ENCODE measurements at regions not wholly inside any gene's neighbourhood (a gene's known extent, or its start where the extent isn't known, plus 50 kb on each side); places are given as distances from the start of the nearest gene placed in this dataset.

- no peak for TF ChIP-seq TCF7L2 (IDR thresholded peaks at IDR 0.05; ENCODE audit: low read depth, low read length)
- TF ChIP-seq POLR2AphosphoS5 (IDR thresholded peaks at IDR 0.05; ENCODE audit: low read depth, low read length): no peak
- no peak for TF ChIP-seq SIN3A (IDR thresholded peaks at IDR 0.05; ENCODE audit: borderline replicate concordance, insufficient read depth, low read depth, low read length)
- TF ChIP-seq REST (IDR thresholded peaks at IDR 0.05; ENCODE audit: insufficient read depth in 1 of 2, low read depth in 2 of 2, low read length in 1 of 2): no peak
- TF ChIP-seq CTCF (IDR thresholded peaks at IDR 0.05): no peak
- CTCF ChIA-PET: no interaction called here
- BruUV-seq (replicated peaks): no TSS peak
- DNase-seq (ENCODE audit: low read depth, low spot score) (no peak), ATAC-seq (no peak)
- intact Hi-C loops (cut with micrococcal nuclease; ENCODE audit: unreplicated experiment) (loop anchor here (5.0 kb wide), 1 partner anchor 134 kb away; no protein-coding TSS in a partner anchor), in situ Hi-C loops (cut with HindIII; ENCODE audit: low pct_unique_long_range_greater_than_20kb, low sequenced_read_pairs) (no loop called here)
- H3K27me3 ChIP-seq (ENCODE audit: control insufficient read depth, insufficient read depth, low read length): no peaks in the 10 kb centered on the region
- no peak overlapping the region for H3K27ac ChIP-seq (ENCODE audit: low read length)
- no peak overlapping the region for H3K4me3 ChIP-seq (ENCODE audit: low read depth in 2 of 2, low read length in 2 of 2)
- no peaks in the 10 kb centered on the region for H3K36me3 ChIP-seq (ENCODE audit: control insufficient read depth, insufficient read depth, low read length)
- no peaks in the 10 kb centered on the region for H3K9me3 ChIP-seq (ENCODE audit: control insufficient read depth, insufficient read depth, low read depth, low read length)
- POLR2A ChIA-PET: no interaction called here
- H3K4me1 ChIP-seq (ENCODE audit: control insufficient read depth, insufficient read depth, low read length): no peaks in the 10 kb centered on the region
These were observed 54.8 kb upstream of the TFAP2D start for GRCh38 chr6:50658561-50658960.

- H3K9me3 ChIP-seq (ENCODE audit: control insufficient read depth, insufficient read depth, low read depth, low read length): no peaks in the 10 kb centered on the region
- DNase-seq (ENCODE audit: low read depth, low spot score) (no peak), ATAC-seq (no peak)
- no peaks in the 10 kb centered on the region for H3K27me3 ChIP-seq (ENCODE audit: control insufficient read depth, insufficient read depth, low read length)
- TF ChIP-seq CTCF (IDR thresholded peaks at IDR 0.05) (no peak), TCF7L2 (IDR thresholded peaks at IDR 0.05; ENCODE audit: low read depth, low read length) (no peak), REST (IDR thresholded peaks at IDR 0.05; ENCODE audit: insufficient read depth in 1 of 2, low read depth in 2 of 2, low read length in 1 of 2) (no peak), SIN3A (IDR thresholded peaks at IDR 0.05; ENCODE audit: borderline replicate concordance, insufficient read depth, low read depth, low read length) (no peak), POLR2AphosphoS5 (IDR thresholded peaks at IDR 0.05; ENCODE audit: low read depth, low read length) (no peak)
- POLR2A ChIA-PET: no interaction called here
- no peaks in the 10 kb centered on the region for H3K36me3 ChIP-seq (ENCODE audit: control insufficient read depth, insufficient read depth, low read length)
- H3K4me1 ChIP-seq (ENCODE audit: control insufficient read depth, insufficient read depth, low read length): no peaks in the 10 kb centered on the region
- H3K4me3 ChIP-seq (ENCODE audit: low read depth in 2 of 2, low read length in 2 of 2): no peak overlapping the region
- CTCF ChIA-PET: no interaction called here
- BruUV-seq (replicated peaks): no TSS peak
- no peak overlapping the region for H3K27ac ChIP-seq (ENCODE audit: low read length)
- in situ Hi-C loops (cut with HindIII; ENCODE audit: low pct_unique_long_range_greater_than_20kb, low sequenced_read_pairs) (no loop called here), intact Hi-C loops (cut with micrococcal nuclease; ENCODE audit: unreplicated experiment) (no loop called here)
These were observed 51.7 kb upstream of the TFAP2D start for GRCh38 chr6:50661636-50662035.
